Stimulated activated naive CD8-positive, alpha-beta T cell treated with anti-CD3 and anti-CD28 coated beads, Interleukin-15, amount 100 ng/mL, for 72 hours (primary cell): ENCODE measurements at regions not wholly inside any gene's neighbourhood (a gene's known extent, or its start where the extent isn't known, plus 50 kb on each side); places are given as distances from the start of the nearest gene placed in this dataset.
"Not testable (repeated sequence)": the region's sequence is repeated elsewhere in the genome, so short reads cannot be mapped to it uniquely, and the experiment has no call there.

Source experiments
- ATAC-seq: fragments of 150-1000 bp; cut with Tn5 transposase; 2 replicates; pipeline ENCODE4 v1.10.0; 2021; ENCODE audit warnings: mild to moderate bottlenecking, moderate library complexity
- DNase-seq, 2 donors: peaks; one replicate each; pipeline ENCODE4 v3.0.0; 2021 to 2022
- H3K27ac Mint-ChIP-seq, 2 donors: one replicate each; pipeline ENCODE4 v1.8.0; 2022; ENCODE audit warnings: mild to moderate bottlenecking in 2 of 2, mixed read lengths in 2 of 2, moderate library complexity in 2 of 2
- H3K27me3 Mint-ChIP-seq: one replicate; pipeline ENCODE4 v1.8.0; 2022; ENCODE audit warnings: mixed read lengths
- H3K4me1 Mint-ChIP-seq: one replicate; pipeline ENCODE4 v1.8.0; 2022; ENCODE audit warnings: mild to moderate bottlenecking, mixed read lengths
- H3K4me3 Mint-ChIP-seq, 2 donors: one replicate each; pipeline ENCODE4 v1.8.0; 2022; ENCODE audit warnings: mild to moderate bottlenecking in 2 of 2, mixed read lengths in 2 of 2, moderate library complexity in 1 of 2
- H3K9me3 Mint-ChIP-seq, 2 donors: one replicate each; pipeline ENCODE4 v1.8.0; 2022; ENCODE audit warnings: mixed read lengths in 2 of 2

GRCh38 chr12:88834226-88834625 lies 254.0 kb upstream of the KITLG start:
- ATAC-seq (no peak), DNase-seq (no peak)
- peaks cover 4 to 8% of the 10 kb centered on the region in 2 donors for H3K9me3 Mint-ChIP-seq
- no peak overlapping the region for H3K4me3 Mint-ChIP-seq
- H3K4me1 Mint-ChIP-seq, result no peaks in the 10 kb centered on the region
- no peaks in the 10 kb centered on the region for H3K27me3 Mint-ChIP-seq
- no peak overlapping the region for H3K27ac Mint-ChIP-seq

GRCh38 chr12:88833641-88834116 lies 253.4 kb upstream of the KITLG start:
- no peak for ATAC-seq
- H3K4me3 Mint-ChIP-seq, result no peak overlapping the region
- no peaks in the 10 kb centered on the region for H3K27me3 Mint-ChIP-seq

DNA sequence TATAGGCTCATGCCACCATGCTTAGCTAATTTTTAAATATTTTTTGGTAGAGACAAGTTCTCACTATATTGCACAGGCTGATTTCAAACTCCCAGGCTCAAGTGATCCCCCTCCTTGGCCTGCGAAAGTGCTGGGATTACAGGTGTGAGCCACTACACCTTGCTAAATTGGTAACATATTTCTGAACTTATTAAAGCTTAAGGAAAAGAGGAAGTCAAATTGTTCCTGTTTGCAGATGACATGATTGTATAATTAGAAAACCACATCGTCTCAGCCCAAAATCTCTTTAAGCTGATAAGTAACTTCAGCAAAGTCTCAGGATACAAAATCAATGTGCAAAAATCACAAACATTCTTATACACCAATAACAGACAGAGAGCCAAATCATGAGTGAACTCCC lies 248.3 kb upstream of the KITLG start:
- H3K4me1 Mint-ChIP-seq, H3K4me3 Mint-ChIP-seq, ATAC-seq: not testable (repeated sequence)

More at GRCh38 chr12:88833641-88834116, 253.4 kb upstream of the KITLG start:
- Mint-ChIP-seq H3K4me1 (no peaks in the 10 kb centered on the region), H3K27ac (no peak overlapping the region), H3K9me3 (peaks cover 3% of the 10 kb centered on the region in 2 donors)
- DNase-seq, result no peak

DNA sequence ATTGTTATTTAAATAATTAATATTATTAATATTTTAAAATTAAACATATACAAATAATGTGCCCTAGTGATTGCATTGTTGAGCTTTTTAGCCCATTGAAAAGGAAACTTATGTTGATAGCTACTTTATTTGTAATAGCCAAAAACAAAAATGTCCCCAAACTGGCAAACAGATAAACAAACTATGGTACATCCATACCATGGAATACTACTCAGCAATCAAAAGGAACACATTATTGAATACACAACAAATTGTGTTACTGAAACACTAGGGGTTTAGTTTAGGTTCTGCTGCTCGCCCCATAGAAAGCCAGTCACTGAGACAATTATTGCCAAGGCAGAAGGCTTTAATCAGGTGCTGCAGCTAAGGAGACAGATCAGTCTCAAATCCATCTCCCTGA lies 239.7 kb upstream of the KITLG start:
- DNase-seq (no peak), ATAC-seq (no peak)
- H3K4me1 Mint-ChIP-seq, result no peaks in the 10 kb centered on the region
- no peak overlapping the region for H3K27ac Mint-ChIP-seq
- no peaks in the 10 kb centered on the region for H3K27me3 Mint-ChIP-seq
- H3K9me3 Mint-ChIP-seq, result peaks cover 5 to 9% of the 10 kb centered on the region in 2 donors
- no peak overlapping the region for H3K4me3 Mint-ChIP-seq

More for the DNA sequence above, 248.3 kb upstream of the KITLG start:
- not testable (repeated sequence) for H3K27me3 Mint-ChIP-seq, DNase-seq, H3K9me3 Mint-ChIP-seq, H3K27ac Mint-ChIP-seq

DNA sequence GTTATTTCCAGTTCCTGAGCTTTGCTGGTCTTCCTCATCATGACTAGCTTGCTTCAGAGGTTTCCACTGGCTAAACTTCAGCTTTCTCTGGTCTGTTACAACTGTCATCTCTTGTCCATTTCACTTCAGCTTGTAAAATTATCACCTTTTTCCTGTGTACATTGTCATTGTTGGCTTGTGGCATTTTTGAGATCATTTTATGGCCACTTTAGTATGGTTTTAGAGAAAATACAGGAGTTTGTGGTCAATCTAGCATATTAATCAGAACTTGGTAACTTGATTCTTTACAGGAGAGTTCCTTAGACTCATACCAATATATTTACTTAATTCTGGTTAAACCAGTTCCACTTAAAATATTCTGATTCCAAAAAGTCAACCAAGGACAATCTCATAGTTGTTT lies 235.9 kb upstream of the KITLG start:
- DNase-seq (no peak), ATAC-seq (no peak)
- no peak overlapping the region for H3K4me3 Mint-ChIP-seq
- no peaks in the 10 kb centered on the region for H3K27me3 Mint-ChIP-seq
- H3K27ac Mint-ChIP-seq, result no peak overlapping the region
- H3K4me1 Mint-ChIP-seq, result no peaks in the 10 kb centered on the region
- H3K9me3 Mint-ChIP-seq, result peaks cover 5 to 9% of the 10 kb centered on the region in 2 donors

DNA sequence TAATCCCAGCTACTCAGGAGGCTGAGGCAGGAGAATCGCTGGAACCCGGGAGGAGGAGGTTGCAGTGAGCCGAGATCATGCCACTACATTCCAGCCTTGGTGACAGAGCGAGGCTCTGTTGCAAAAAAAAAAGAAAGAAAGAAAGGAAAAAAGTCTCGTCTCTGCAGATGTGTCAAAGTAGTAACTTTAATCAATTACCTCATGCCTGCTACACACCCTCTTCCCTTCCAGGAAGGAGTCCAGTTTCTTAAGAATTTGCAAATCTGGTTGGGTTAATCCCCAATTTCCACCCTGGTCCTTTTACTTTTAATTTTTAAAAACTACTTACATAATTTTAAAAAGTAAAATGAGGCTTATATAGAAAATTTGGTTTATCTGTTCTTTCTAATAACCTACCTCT lies 234.5 kb upstream of the KITLG start:
- no peak overlapping the region for H3K4me3 Mint-ChIP-seq
- no peak overlapping the region for H3K27ac Mint-ChIP-seq
- no peaks in the 10 kb centered on the region for H3K9me3 Mint-ChIP-seq
- no peaks in the 10 kb centered on the region for H3K4me1 Mint-ChIP-seq
- ATAC-seq, result no peak
- H3K27me3 Mint-ChIP-seq, result no peaks in the 10 kb centered on the region
- no peak for DNase-seq

DNA sequence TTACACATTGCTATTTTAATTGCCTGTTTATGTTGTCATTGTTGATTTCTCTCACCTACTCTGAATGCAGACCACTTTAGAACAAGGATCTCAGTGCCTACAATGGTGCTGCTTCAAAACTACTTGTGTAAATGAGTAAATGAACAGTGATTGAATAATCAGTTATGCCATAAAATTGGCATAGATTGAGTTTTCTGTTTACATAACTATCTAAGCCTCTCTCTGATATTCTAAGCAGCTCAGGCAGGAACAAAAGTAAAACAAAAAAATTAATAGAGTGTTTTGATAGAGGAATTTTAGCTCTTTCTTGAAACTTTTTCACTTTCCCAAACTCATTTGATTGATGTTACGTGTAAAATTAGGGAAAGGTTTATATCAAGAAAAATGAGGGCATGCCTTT lies 232.3 kb upstream of the KITLG start:
- DNase-seq (no peak), ATAC-seq (no peak)
- no peaks in the 10 kb centered on the region for H3K27me3 Mint-ChIP-seq
- H3K27ac Mint-ChIP-seq, result no peak overlapping the region
- H3K4me3 Mint-ChIP-seq, result no peak overlapping the region
- no peaks in the 10 kb centered on the region for H3K9me3 Mint-ChIP-seq
- H3K4me1 Mint-ChIP-seq, result no peaks in the 10 kb centered on the region

DNA sequence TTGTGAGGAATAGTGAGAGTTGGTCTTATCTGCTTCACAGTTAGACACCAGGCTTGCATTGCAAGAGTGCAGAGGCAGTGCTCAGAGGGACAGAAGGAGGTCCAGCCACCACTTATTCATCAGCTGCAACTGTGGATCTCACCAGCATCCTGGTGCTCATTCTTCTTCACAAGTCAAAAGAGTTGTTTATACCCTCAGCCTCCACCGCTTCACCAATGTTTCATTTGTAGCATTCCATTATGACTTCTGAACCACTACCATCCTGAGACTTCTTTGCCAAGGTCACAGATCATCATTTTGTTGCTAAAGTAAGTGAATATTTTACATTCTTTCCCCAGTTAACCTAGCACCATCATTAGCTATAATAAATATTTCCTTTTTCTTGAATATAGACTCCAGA lies 230.5 kb upstream of the KITLG start:
- no peaks in the 10 kb centered on the region for H3K9me3 Mint-ChIP-seq
- ATAC-seq, result no peak
- no peaks in the 10 kb centered on the region for H3K4me1 Mint-ChIP-seq
- H3K4me3 Mint-ChIP-seq, result no peak overlapping the region
- H3K27me3 Mint-ChIP-seq, result no peaks in the 10 kb centered on the region
- no peak overlapping the region for H3K27ac Mint-ChIP-seq
- no peak for DNase-seq

DNA sequence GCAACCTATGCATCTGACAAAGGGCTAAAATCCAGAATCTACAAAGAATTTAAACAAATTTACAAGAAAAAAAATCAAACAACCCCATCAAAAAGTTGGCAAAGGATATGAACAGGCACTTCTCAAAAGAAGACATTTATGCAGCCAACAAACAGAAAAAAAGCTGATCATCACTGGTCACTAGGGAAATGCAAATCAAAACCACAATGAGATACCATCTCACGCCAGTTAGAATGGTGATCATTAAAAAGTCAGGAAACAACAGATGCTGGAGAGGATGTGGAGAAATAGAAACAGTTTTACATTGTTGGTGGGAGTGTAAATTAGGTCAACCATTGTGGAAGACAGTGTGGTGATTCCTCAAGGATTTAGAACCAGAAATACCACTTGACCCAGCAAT lies 229.6 kb upstream of the KITLG start:
- not testable (repeated sequence) for H3K27me3 Mint-ChIP-seq, ATAC-seq, DNase-seq, H3K9me3 Mint-ChIP-seq, H3K27ac Mint-ChIP-seq, H3K4me3 Mint-ChIP-seq, H3K4me1 Mint-ChIP-seq

- H3K27me3 Mint-ChIP-seq, result no peaks in the 10 kb centered on the region
- no peak for ATAC-seq
- no peaks in the 10 kb centered on the region for H3K9me3 Mint-ChIP-seq
- no peak overlapping the region for H3K27ac Mint-ChIP-seq
- H3K4me1 Mint-ChIP-seq, result no peaks in the 10 kb centered on the region
- H3K4me3 Mint-ChIP-seq, result no peak overlapping the region
- DNase-seq, result no peak
Observed at GRCh38 chr12:88805692-88806091, 225.4 kb upstream of the KITLG start.

DNA sequence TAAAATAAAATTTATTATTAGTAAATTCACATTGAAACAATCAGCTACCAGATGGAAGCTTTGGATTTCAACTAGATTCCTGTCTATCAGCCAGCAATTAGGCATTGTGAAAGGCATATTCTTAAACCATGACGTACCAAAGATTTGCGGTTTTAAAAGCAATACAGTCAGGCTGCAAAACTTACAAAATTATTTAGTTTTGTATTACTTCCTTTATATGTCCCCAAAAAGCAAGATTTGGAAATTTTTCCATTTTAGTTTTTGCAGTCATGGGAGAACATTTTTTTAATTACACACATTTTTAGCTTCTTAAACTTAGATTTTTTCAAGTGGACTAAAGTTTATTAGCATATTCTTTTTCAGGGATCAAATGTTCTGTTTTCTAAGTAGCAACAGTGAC lies 225.0 kb upstream of the KITLG start:
- DNase-seq (no peak), ATAC-seq (no peak)
- no peaks in the 10 kb centered on the region for H3K9me3 Mint-ChIP-seq
- H3K27ac Mint-ChIP-seq, result no peak overlapping the region
- no peaks in the 10 kb centered on the region for H3K27me3 Mint-ChIP-seq
- H3K4me1 Mint-ChIP-seq, result no peaks in the 10 kb centered on the region
- H3K4me3 Mint-ChIP-seq, result no peak overlapping the region

GRCh38 chr12:88802096-88802706 lies 221.9 kb upstream of the KITLG start:
- Mint-ChIP-seq H3K4me3 (no peak overlapping the region), H3K4me1 (no peaks in the 10 kb centered on the region), H3K9me3 (no peaks in the 10 kb centered on the region), H3K27ac (no peak overlapping the region), H3K27me3 (no peaks in the 10 kb centered on the region)
- no peak for DNase-seq
- ATAC-seq, result no peak

DNA sequence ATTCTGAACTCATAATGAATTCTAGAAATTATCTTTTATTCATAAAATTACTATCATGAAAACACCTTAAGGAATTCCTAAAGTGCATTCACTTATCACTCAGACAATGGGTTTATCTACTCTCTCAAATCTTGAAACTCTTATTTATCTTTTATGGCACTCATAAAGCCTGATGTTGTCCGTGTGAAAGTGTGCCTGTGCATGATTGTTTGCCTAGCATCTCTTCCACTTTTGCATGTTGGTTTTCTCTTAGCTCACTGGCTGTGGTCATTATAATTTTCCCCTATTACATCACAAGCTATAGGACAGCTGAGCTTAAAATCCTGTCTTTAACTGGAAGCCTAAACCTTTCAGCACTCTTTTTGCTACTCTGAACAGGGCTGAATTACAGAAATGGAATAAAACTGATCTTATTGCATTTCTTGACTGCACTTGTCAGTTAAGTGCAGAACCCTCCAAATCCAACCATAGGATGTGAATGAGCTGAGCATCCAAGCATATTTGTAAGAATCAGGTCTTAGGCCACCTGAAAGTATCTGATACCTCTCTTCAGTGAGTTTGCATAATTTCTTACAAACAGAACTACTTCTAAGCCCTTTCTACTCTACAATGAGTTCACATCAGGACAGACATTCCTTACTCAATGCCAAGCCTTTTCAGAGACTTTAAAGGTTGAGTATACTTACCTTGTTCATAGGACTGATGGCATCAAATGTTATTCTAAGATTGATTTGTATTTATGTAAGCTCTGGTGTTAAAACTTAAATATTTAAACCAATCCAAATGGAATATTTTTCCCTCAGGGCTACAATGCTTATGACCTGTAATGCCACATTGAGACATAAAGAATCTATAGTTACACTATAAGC lies 221.2 kb upstream of the KITLG start:
- no peaks in the 10 kb centered on the region for H3K9me3 Mint-ChIP-seq
- ATAC-seq (no peak), DNase-seq (no peak)
- H3K4me3 Mint-ChIP-seq, result no peak overlapping the region
- H3K27me3 Mint-ChIP-seq, result no peaks in the 10 kb centered on the region
- no peaks in the 10 kb centered on the region for H3K4me1 Mint-ChIP-seq
- H3K27ac Mint-ChIP-seq, result no peak overlapping the region

GRCh38 chr12:88793096-88793495 lies 212.8 kb upstream of the KITLG start:
- no peaks in the 10 kb centered on the region for H3K27me3 Mint-ChIP-seq
- DNase-seq (no peak), ATAC-seq (no peak)
- peaks cover 19 to 38% of the 10 kb centered on the region in 2 donors for H3K9me3 Mint-ChIP-seq
- H3K4me1 Mint-ChIP-seq, result no peaks in the 10 kb centered on the region
- no peak overlapping the region for H3K4me3 Mint-ChIP-seq
- no peak overlapping the region for H3K27ac Mint-ChIP-seq

DNA sequence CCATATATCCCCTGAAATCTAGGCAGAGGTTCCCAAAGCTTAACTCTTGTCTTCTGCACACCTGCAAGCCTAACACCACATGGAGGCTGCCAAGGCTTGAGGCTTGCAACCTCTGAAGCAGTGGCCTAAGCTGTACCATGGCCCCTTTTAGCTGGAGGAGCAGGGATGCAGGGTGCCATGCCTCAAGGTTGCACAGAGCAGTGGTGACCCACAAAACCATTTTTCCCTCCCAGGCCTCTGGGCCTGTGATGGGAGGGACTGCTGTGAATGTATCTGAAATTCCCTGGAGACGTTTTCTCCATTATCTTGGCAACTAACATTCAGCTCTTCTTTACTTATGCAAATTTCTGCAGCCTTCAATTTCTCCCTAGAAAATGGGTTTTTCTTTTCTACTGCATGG lies 210.0 kb upstream of the KITLG start:
- Mint-ChIP-seq H3K27ac (no peak overlapping the region), H3K27me3 (no peaks in the 10 kb centered on the region), H3K4me1 (no peaks in the 10 kb centered on the region), H3K4me3 (no peak overlapping the region), H3K9me3 (peaks cover 19 to 38% of the 10 kb centered on the region in 2 donors)
- DNase-seq, result no peak
- ATAC-seq, result no peak

- no peak for DNase-seq
Observed at GRCh38 chr12:88784166-88784565, 203.9 kb upstream of the KITLG start.

More at GRCh38 chr12:88784166-88784565, 203.9 kb upstream of the KITLG start:
- no peak overlapping the region for H3K27ac Mint-ChIP-seq
- no peaks in the 10 kb centered on the region for H3K27me3 Mint-ChIP-seq
- no peaks in the 10 kb centered on the region for H3K4me1 Mint-ChIP-seq
- no peak overlapping the region for H3K4me3 Mint-ChIP-seq
- H3K9me3 Mint-ChIP-seq, result peaks cover 3% of the 10 kb centered on the region in 2 donors
- ATAC-seq, result no peak
